DMS 273 (cell line): ENCODE measurements at regions not wholly inside any gene's neighbourhood (a gene's known extent, or its start where the extent isn't known, plus 50 kb on each side); places are given as distances from the start of the nearest gene placed in this dataset.
"Not testable (repeated sequence)": the region's sequence is repeated elsewhere in the genome, so short reads cannot be mapped to it uniquely, and the experiment has no call there.

ENCODE experiments used
- DNase-seq: peaks from one replicate; lab custom pipeline; 2025; ENCODE audit not compliant: unreplicated experiment; lab: John Stamatoyannopoulos, UW

DNA sequence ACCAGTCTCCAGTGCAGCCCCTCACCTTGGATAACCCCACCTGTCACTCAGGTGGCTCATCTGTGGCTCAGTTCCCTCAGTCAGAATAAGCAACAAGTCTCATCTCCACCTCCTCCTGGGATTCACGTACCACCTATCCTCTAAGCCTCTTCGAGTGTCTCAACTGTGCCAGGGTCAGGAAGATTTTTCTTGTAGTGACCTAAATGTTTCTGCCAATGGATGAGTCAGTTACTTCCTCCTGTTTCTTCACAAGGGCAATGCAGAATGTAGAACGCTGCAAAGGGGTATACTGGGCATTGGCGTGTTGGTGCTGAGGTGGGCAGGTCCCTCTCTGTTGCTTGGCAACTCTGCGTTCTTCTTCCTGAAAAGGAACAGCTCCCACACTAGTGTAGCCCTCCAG lies 213.3 kb upstream of the CXCR4 start:
- no peak for DNase-seq

DNA sequence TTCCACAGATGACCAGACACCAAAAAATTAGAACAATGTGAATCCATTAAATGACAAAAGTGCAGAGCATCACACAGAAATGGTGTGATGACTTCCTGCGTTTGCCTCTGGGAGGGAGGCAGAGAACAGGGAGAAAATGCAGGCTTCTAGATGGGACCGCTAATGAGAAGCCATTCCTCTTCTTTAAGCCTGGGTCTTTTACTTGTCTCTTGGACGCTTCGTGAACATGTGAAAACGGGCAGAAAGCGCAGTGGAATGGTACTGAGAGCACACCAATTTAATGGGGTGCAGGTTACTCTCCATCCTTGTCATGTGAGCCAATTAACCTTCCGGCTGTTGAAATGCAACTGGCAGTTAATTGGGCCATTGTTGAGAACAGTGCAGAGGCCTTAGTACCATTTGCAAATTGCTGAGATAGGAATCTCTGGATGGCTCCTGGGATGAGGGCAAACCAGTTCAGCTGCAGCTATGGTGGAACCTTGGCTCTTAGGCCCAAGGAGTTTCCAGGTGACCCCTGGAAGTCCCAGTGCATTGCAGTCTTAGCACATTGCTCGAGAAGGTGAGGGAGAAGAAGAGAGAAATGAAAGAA lies 210.4 kb upstream of the CXCR4 start:
- no peak for DNase-seq

DNA sequence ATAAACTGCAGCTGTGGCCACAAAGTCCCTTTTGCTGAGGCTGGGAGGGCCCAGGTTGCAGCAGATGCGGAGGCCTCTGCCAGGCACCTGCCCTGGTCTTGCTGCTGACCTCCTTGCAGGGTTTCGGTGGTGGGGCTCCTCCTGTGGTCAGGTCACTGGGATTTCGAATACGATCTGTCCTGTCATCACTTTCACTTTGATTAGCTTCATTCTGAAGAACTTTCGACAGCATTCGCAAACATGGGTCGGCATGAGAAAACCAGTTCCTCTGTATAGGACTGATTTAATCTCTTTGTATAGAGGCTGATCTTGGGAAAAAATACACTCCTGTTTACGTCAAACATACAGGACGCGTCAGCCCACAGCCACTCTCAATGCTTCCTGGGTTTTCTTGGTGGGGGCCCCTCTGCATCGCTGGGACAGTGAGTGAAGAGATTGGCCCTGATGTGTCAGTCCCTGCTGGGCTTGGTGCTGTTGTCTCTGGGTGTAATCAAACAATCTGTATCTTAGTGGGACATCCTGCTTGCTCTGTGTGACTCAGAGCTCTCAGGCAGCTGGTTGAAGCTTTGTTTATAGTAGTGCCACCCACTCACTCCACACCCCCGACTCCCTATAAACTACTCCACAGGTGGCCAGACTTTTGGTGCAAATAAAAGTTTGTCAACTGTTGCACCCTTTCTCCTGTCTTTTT lies 209.4 kb upstream of the CXCR4 start:
- DNase-seq = peak; percentile 52

DNA sequence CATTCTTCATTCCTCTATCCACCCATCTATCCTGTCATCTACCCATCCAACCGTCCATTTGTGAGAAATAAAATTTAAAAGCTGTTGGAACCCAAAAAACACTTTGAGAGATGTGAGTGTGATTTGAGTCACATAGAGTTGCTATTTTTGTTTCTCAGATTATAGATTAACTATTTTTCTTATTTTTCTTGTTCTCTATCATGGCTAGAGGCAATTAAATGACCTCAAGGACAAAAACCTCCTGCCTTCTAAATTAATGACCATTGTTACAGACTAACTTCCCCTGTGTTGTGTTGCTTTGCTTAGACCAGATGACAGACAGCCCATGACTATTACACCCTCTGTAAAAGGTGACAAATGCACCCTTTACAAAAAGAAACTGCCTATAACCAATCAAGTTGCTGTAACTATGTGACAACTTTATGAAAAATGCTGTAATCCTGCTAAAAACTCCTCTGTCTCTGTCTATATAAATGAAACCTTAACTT lies 207.9 kb upstream of the CXCR4 start:
- no peak for DNase-seq

DNA sequence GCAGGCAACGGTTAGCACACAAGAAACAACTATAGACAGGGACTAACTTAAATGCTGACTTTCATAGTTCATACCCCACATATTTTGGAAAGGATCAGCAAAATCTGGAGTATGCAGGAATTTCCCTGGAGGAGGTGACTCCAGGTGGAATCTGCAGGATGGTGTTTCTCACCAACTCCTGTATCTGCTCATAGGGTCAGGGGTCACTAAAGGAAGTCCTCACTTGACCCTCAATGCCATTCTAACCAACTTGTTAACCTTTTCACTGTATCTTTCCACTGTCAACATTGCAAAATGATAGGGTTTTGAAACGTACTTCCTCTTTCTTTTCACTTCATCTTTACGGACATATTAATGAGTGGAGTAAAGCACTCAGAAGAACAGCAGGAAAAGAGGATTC lies 207.0 kb upstream of the CXCR4 start:
- DNase-seq = no peak

DNA sequence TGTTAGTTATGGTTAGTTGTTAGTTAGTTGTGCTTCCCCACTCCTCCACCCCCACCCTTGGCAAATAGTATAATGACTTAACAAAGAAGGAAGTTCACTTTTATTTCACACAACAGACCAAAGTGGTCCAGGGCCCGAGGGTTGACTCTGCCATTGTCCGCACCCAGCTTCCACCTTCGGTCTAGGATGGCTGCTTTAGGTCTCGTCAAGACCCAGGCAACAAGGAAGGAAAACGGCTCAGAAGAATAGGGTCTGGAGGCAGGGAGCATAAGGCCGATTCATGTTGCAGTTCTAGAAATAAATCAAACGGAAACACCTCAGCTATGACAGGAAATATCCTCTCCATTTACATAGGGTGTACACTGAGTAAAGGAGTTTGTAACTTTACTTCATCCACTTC lies 206.0 kb upstream of the CXCR4 start:
- DNase-seq = no peak

DNA sequence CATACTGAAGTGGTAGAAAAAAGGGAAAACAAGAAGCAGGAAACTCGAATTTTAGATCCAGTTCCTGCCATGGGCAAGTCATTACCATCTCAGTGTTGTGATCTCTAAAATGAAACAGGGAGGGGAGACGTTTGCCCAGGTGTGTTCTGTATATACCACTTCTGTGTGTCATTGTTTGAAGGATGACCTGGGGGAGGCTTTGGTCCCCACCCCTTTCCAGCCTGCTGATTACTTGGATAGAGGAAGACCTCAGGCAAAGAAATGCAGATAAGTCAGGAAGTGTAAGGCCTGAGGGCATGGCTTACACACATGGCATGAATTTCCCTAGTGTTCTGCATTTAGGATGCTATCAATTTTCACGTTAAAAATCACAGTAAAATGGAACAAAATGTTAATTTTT lies 205.2 kb upstream of the CXCR4 start:
- DNase-seq = no peak

DNA sequence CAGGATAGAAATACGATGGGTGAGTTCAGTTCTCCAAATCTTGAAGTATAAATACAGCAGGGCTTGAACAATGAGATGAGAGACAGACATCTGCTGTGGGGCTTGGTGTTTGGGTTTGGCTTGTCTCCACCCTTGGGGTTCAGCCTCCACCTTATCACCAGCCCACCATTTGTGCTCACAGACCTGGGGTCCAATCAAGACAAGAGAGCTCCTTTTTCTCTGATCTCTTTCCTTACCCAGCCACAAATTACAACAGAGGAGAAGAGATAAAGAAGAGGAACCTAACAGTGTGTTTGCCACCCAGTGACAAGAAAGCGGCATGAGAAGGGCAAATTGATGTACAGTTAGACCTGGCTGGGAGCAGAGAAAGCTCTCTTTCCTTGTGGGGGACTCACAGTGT lies 204.5 kb upstream of the CXCR4 start:
- no peak for DNase-seq

DNA sequence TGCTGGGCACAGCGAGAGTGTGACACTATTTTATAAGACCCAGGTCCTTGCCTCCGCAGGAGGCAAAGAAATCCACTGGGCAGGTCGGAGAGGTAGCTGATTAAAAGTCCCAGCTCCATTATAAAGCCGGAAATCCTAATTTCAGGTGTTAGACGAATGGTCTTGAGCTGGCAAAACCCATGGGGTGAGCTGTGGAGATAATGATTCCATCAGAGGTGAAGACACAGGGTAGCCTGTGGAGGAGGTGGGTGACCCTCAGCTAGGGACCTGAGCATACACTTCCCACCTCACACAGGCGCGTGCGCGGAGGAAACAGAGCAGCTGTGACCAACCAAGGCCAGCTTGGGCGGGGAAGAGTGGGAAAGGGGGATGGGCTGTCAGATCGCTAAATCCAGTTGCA lies 201.7 kb upstream of the CXCR4 start:
- DNase-seq = no peak

DNA sequence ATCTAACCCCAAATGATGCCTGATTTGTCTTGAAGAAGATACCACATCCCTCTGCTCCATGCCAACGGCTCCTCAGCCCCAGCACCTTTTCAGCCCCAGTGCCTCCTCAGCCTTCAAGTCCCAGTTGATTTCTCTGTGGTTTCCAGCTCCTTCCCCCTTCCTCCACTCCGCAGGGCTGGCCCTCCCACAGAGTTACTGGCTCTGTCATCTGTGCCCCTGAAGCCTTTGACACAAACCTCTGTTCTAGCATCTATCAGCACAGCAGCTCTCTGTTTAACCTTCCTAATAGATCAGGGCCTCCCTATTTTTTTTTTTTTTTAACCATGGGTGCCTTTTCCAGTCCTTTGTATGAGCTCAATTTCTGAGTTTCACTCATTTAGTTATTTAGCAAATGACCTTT lies 201.3 kb upstream of the CXCR4 start:
- DNase-seq = no peak

DNA sequence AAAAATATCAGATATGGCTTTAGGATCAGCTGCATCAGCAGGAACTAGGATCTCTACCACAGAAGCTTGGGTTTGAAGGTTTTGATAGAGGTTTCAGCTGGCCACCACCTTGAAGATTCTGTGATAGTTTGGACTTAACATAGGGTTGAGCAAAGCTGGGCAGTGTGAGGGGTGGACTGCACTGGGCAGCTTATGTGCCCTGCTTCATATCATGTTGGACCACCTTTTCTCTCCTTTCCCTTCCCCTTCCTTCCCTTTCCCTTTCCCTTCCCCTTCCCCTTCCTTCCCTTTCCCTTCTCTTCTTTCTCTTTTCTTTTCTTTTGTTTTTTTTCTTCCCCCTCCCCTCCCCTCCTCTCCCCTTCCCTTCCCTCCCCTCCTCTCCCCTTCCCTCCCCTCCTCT lies 196.3 kb upstream of the CXCR4 start:
- no peak for DNase-seq

DNA sequence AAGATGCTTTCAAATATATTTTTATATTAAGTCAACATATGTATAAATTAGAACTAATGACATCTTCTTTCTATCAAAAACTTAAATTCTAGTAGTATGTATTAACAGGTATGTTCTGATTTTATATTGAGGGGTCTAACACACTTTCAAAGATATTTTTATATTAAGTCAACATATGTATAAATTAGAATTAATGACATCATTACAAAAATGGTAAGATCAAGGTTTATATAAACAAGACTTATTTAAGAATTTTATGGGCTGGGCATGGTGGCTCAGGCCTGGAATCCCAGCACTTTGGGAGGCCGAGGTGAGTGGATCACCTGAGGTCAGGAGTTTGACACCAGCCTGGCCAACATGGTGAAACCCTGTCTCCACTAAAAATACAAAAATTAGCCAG lies 194.6 kb upstream of the CXCR4 start:
- not testable (repeated sequence) for DNase-seq

DNA sequence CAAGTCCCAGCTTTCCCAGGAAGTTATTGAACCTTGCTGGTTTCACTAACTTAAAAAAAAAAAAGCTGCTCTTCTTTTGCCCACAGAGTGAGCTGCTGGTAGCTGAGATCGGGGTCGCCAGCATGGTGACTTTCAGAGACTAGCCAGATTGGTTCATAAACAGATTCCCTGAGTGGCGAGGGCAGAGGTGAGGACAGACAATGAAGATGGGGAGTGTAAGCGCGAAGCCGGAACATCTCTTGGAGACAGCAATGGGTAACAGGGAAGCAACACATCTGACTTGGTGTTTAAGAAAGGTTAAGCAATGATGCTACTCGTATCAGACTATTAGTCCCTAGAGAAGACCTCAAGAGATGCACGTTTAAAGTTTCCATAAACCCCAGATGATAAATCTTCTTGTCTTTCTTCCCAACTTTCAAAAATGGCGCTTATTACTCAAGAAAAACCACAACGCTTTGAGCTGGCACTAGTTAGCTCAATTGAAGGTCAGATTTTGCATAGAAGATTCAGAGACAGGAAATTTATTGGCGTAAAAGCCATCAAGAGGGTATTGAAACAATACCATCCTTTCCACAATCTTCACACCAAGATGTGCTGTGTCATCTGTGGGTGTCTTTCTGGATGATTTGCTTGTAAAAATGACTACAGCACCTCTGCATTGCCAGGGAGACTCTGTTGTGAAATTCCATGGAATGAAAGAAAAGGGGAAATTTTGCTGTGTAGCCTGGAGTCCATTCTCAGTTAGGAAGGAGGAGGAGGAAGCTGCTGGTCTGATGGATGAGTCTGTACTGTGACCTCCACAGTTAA lies 193.1 kb upstream of the CXCR4 start:
- DNase-seq = no peak

DNA sequence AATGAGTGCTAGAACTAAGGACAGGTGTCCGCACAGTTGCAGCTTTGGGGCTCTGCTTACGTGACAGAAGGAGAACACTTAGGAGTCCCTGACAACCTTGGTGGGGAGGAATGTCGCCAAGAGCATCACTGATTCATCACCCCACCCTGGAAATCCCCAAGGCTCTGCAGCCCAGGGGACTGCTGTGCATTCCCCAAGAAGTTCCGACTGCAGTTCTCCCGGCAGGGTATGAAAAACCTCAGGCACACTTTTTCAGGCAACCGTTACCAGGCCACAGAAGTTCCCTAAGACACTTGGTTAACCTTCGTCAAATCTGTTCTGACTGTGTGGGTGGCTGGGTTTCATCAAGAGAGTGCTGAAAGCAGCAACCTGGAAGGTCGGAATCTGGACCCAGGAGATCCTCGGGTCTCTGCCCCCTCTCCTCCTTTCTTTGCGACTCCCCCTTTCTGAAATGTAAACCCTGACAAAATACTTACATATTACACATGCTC lies 192.1 kb upstream of the CXCR4 start:
- DNase-seq = no peak

DNA sequence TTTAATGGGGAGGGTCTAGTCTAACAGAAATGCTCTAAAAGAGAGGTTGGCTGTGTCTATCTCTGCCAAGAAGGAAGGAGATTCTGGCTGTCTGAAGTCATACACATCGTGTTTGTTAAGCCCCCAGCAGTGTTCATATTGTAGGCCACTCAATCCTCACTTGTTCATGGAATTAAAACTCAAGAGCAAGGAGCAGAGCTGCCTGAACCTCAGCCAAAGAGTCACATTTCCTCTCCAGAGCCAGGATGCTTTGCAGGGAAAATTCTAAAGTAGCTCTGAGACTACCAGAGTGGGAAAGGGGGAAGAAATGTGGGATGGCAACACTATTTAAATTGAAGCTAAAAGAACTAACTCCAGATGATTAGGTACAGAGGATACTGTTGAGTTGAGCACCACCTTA lies 190.7 kb upstream of the CXCR4 start:
- no peak for DNase-seq

DNA sequence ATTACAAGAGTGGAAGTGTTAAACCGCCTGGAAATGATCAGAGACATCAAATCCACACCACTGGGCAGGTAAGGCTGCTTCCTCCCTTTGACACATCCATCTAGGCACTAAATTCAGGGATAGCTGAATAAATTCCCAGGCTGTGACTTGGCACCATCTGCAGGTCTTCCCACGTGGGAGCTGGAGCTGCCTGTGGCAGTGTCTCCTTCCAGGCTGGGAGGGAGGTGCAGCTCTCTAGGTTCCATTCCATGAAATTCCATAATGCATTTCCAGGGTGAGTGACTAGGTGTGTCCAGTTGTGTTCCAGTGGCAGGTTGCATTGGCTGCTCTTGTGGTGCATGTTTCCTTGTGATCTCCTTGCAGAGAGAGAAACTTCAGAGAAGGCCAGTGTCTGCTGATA lies 188.9 kb upstream of the CXCR4 start:
- DNase-seq = peak; percentile 11

DNA sequence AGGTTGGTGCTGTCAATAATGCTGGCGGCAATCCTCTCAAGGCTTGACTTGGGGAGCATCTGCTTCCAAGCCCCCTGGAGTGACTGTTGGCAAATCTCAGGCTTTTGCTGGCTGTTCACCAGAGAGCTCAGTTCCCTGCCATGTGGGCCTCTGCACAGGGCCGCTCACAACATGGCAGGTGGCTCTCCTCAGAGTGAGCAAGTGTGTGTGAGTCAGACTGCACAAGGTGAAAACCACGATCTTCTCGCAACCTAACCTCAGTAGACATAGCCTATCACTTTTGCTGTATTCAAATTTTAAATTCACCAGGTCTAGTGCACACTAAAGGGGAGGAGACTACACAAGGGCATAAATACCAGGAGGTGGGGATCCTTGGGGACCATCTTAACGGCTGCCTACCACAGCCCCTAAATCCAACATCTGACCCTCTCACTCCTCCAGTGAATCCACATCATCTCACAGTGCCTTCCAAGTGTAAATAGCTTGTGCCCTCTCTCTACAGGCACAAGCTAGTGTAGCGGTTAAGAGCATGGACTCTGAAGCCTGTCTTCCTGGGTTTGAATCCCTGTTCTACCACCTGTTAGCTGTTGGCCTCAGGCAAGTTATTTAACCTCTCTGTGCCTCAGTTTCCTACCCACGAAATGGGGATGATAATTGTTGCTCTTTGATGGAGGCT lies 187.7 kb upstream of the CXCR4 start:
- DNase-seq = peak; percentile 95

DNA sequence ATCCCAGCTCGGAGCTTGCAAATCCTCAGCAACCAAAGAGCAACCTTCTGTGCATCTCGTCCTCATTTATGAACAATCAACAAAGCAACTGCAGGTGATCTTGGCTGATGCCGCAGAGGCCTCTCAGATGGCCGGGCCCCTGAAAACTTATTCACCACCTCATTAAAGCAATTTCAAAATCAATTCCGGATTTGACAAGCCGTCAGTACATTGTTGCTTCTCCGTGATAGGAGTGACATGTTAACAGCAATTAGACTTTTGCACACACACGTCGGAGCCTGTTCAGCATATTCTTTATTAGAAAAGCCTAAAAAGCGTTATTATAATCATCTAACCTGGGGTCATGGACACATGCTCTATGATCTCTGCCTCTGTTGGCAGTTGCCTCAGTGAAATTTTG lies 183.1 kb upstream of the CXCR4 start:
- no peak for DNase-seq

DNA sequence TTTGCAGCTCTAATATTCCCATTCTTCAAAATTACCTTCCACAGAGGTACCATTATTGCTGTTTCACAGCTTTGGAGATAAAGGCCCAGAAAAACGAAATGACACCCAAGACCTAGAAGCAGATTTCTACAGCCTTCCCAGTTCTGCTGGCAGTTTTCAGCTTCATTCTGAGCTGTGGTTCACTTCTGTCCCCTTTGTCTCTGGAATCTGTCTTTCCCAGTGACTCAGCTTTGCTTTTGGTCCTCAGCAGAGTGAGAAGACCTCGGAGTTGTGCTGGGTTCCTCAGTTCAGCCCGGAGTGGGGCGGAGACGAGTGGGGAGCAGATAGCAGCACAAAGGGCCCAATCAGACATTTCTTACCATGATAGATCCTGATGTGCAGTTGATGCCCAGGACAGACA lies 180.7 kb upstream of the CXCR4 start:
- DNase-seq = no peak

DNA sequence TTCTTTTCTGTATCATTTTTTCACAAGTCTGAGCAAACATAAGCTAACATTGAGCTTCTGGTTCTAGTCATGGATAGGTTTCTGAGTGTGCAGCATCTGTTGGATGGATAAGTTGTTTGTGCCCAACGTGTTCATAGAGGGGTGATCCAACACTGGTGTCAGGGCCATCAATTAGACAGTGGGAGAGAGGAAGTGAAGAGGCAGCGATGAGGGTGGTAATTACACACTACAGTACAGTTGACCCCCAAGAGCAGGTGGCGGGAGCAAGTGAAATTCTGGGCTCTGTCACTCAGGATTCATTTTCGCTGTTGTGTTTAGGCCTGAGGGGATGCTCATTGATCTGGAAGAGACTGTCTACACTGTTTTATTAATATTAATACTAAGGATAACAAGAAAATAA lies 180.0 kb upstream of the CXCR4 start:
- peak; percentile 30 for DNase-seq

DNA sequence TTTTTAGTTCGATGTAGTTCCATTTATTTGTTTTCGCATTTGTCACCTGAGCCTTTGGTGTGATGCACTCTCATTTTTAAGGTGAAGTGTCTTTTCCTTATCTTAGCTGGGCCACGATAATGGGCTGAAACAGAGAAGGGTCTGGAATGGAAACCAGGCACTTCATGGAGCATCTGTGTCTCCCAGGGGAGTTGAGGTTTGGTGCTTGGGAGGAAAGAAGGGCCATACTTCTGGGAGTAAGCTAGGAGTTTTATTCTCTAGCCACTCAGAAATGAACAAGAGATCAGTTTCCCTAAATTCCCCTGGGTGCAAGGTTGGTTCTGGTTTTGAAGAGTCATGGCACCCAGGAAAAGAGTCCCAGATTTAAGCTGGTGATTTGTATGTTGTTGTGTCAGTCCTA lies 179.4 kb upstream of the CXCR4 start:
- DNase-seq = peak; percentile 60

DNA sequence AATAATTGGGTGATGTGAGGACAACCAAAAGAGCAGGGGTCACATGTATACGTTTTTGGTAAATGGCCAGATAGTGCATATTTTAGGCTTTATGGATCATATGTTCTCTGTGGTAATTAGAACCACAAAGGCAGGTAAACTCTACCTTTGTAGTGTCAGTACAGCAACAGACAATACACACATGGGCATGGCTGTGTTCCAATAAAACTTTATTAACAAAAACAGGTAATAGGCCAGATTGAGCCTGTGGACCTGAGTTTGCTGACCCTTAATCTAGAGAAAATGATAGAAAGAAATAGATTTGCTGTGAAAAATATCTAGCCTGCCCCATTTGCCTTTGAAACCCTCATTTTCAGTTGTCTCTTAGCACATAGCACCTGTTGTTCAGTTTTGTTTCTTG lies 177.2 kb upstream of the CXCR4 start:
- no peak for DNase-seq
